GM13976 (cell line): ENCODE measurements at regions not wholly inside any gene's neighbourhood (a gene's known extent, or its start where the extent isn't known, plus 50 kb on each side); places are given as distances from the start of the nearest gene placed in this dataset.

ENCODE experiments used
- DNase-seq: peaks from one replicate; pipeline ENCODE4 v3.0.0; 2012; ENCODE audit warnings: low spot score
- CTCF ChIP-seq: IDR thresholded peaks from 2 replicates; pipeline ENCODE4 v1.5.1; 2012; ENCODE audit warnings: borderline replicate concordance, mild to moderate bottlenecking; ENCODE audit not compliant: insufficient read depth; ENCODE audit errors: extremely low read depth, missing control alignments, control extremely low read depth
- in situ Hi-C: fragments of 300-500 bp; cut with MboI; formaldehyde crosslinking; loops from one replicate; pipeline ENCODE4 v1.12.0; 2022; ENCODE audit warnings: low sequenced_read_pairs, mixed read lengths, inconsistent platforms; ENCODE audit not compliant: unreplicated experiment

GRCh38 chr3:118298133-118298532 lies 736.5 kb downstream of the IGSF11 start:
- DNase-seq: no peak
- no peak for TF ChIP-seq CTCF
- in situ Hi-C loops: no loop called here

GRCh38 chr3:118304557-118304956 lies 730.1 kb downstream of the IGSF11 start:
- TF ChIP-seq CTCF: no peak
- in situ Hi-C loops: no loop called here
- no peak for DNase-seq

- in situ Hi-C loops: no loop called here
- no peak for TF ChIP-seq CTCF
- no peak for DNase-seq
Observed at GRCh38 chr3:118332699-118333098, 701.9 kb downstream of the IGSF11 start.

GRCh38 chr3:118337649-118338048 lies 697.0 kb downstream of the IGSF11 start:
- DNase-seq: no peak
- in situ Hi-C loops: no loop called here
- TF ChIP-seq CTCF: no peak

- in situ Hi-C loops: no loop called here
- DNase-seq: no peak
- TF ChIP-seq CTCF: no peak
Observed at GRCh38 chr3:118347396-118348168, 687.1 kb downstream of the IGSF11 start.

- no peak for DNase-seq
- no peak for TF ChIP-seq CTCF
- in situ Hi-C loops: no loop called here
Observed at GRCh38 chr3:118348169-118348557, 686.5 kb downstream of the IGSF11 start.
